GM19351 (cell line): ENCODE measurements at regions not wholly inside any gene's neighbourhood (a gene's known extent, or its start where the extent isn't known, plus 50 kb on each side); places are given as distances from the start of the nearest gene placed in this dataset.
A peak's percentile ranks its signal among the peaks of the same experiment; 100 is the strongest.

Source experiments
- ATAC-seq: cut with Tn5 transposase; IDR thresholded peaks from one replicate; pipeline ENCODE4 v1.9.1; 2021; ENCODE audit warnings: mild to moderate bottlenecking, moderate library complexity; ENCODE audit not compliant: unreplicated experiment

DNA sequence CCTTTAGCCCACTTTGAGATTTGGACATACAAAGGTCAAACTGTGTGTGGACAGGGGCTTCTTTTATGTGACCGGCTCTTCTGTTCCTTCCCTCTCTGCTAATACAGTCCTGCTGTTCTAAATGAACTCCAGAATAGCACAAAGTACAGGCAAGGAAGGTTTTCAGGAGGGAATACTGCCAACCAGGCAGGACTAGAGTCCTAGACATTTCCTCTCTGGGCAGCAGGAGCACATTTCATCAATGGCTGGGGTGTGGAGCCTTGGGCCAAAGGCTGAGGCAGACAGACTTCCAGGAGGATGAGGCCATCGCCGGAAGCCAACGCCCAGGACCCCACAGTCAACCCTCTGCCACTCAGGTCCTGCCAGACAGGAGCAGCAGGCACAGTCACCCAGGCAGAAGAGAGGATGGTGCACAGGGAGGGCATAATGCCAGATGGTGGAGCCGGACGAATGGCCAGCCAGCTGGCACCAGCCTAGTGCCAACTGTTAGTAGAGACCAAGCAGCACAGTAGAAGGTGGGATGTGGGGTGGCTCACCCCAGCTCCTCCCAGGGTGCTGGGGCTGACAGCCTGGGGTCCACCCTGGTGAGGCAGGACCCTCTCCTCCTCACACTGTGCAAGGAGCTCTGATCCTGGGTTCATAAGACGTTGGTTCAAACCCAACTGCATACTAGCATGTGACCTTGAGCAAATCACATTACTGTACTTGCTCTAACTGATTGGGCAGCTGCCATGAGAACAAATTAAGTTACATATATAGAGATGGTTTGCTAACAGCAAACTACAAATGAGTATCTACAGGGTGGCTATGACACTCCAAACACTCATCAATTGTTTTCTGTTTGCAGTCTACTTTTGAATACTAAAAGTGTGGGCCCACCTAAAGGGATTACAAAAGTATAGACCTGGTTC, 410.7 kb downstream of the SIPA1L2 start:
- ATAC-seq, result no peak

DNA sequence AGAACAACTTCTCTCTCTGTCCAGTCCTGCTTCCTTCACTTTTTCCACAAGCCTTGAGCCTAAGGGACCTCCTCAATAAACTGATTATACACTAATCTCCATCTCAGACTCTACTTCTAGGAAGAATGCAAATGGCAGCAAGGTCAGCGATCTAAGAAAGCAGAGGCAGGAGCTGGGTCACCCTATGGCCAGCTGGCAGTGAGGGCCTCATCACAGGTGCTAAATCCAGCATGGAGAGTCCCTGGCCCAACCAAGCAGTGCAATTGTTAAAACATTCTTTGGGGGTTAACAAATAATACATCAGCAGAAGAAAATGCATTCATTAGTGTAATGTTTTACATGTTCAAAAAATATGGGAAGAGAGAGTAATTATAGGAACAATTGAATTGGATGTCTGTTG, 416.0 kb downstream of the SIPA1L2 start:
- ATAC-seq, result no peak

DNA sequence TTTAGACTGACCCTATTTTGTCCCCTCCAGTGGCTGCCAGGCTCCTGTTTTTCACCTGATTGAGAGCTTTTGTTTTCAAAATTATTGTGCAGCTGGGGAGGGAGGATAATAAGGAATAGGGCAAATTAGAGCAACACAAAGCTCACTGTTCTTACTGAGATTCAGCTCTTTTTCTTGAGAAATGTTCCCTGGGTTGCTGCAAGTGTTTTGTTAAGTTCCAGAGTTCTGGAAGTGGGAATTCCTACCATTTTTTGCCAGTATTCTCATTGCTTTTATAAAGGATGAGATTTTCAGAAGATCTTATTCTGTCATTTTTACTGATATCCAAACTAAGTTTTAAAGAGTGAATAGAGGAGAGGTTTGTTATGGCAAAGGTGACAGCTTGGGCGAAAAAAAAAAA, 417.7 kb downstream of the SIPA1L2 start:
- no peak for ATAC-seq

DNA sequence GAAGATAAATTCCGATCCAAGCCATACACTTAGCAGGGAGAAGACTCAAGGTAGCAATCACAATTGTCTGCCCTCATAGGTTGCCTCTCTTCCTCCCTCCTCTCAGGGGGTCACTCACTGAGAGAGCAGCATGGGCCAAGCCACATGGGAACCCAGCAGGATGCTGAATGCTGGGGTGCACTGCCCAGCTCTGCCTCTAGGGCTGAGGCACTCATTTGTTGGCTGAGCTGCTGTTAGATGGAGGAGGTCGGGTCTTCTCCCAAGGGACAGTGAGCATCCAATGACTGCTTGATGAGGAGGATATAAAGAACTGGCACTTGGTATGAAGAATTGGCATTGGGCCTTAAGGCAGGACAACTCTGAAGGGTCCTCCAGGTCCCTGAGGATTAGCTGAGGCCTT, 418.8 kb downstream of the SIPA1L2 start:
- peak; percentile 89 for ATAC-seq

- no peak for ATAC-seq
Observed at GRCh38 chr1:232209357-232209756, 420.6 kb downstream of the SIPA1L2 start.

GRCh38 chr1:232207073-232207866, 422.7 kb downstream of the SIPA1L2 start:
- no peak for ATAC-seq

DNA sequence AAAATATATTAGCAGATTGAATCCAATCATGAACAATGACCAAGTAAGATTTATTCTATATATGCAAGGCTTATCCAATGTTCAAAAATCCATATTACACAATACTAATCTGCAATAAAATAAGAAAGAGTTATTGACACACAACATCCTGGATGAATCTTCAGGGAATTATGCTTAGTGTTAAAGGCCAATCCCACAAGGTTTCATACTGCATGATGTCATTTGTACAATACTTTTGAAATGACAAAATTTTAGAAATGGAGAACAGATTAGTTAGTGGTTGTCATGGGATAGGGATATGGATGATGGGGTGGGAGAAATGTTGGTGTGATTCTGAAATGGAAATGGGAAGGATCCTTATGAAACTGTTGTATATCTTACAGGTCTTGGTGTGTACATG, 425.7 kb downstream of the SIPA1L2 start:
- ATAC-seq, result no peak

DNA sequence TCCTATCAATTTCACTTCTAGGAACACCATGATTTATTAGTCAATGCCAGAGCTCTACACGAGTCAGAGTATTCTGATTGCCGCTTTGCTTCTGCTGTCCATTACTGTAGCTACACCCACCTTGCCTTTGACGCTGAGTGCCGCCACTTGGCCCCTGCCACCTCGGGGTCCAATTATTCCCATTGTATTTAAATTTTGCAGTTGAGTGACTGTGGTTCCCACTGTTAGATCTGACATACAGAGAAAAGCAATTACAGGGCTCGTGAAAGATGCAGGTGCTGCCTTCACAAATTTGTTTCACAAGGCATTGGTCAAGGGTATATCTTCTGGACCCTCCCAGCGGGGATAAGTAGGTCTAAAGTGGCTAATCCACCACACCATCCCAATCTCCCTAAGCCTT, 428.9 kb downstream of the SIPA1L2 start:
- ATAC-seq, result no peak

GRCh38 chr1:232196042-232196441, 433.9 kb downstream of the SIPA1L2 start:
- no peak for ATAC-seq

GRCh38 chr1:232194424-232194823, 435.5 kb downstream of the SIPA1L2 start:
- no peak for ATAC-seq

- no peak for ATAC-seq
Observed at GRCh38 chr1:232193451-232193783, 436.5 kb downstream of the SIPA1L2 start.

GRCh38 chr1:232192781-232193450, 437.0 kb downstream of the SIPA1L2 start:
- ATAC-seq, result no peak

DNA sequence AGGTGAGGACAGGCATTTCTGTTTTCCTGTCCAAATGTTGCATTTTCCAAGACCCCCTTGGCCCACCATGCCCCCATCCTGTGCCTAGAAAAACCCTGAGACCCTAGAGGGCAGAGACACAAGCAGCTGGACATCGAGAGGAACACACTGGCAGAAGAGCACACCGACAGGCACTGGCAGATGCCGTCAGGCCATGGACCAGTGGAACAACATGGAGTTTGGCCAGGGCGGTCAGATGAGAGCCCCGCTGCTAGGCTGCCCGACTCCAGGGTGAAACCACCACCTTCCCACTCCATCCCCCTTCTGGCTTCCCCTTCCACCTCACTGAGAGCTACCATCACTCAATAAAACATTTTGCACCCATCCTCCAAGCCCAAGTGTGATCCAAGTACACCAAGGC, 438.4 kb downstream of the SIPA1L2 start:
- no peak for ATAC-seq

- no peak for ATAC-seq
Observed at GRCh38 chr1:232188318-232188717, 441.6 kb downstream of the SIPA1L2 start.

DNA sequence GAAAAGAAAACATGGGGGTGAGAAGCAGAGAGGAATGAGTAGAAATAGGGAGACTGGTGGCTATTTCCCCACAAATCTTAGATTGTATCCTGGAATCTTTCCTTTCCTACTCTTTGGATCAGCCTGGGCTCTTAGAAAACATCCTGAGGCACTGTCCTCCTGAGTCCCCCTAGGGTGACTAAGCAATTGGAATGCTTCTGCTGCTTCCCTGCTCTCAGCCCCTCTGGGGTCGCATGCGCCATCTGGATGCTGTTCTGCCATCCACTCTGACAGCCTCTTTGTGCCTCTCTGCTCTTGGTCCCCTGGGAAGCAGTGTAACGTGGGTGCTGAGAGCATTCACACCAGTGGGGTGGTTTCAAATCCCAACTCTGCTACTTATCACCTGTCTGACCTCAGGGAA, 443.0 kb downstream of the SIPA1L2 start:
- ATAC-seq, result no peak

GRCh38 chr1:232184561-232185530, 445.1 kb downstream of the SIPA1L2 start:
- ATAC-seq, result no peak

DNA sequence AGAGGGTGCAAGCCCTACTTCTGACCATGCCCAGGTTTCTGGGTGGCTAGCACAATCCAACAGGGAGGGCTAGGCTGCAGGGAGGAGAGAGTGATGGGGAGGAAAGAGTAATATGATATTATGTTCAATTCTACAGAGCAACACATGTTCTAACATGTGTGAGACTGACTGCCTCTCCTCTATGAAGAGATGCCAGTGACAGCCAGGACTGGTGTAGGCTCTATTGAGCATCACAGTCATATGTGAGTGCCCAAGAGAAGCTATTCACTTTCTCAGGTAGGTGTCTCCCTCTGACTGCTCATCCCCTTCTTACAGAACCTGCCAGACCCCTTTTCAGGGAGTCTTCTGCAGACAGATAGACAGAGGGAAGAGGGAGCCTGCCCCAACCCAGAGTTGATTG, 446.1 kb downstream of the SIPA1L2 start:
- ATAC-seq, result no peak

- ATAC-seq, result no peak
Observed at GRCh38 chr1:232183266-232183800, 446.6 kb downstream of the SIPA1L2 start.

DNA sequence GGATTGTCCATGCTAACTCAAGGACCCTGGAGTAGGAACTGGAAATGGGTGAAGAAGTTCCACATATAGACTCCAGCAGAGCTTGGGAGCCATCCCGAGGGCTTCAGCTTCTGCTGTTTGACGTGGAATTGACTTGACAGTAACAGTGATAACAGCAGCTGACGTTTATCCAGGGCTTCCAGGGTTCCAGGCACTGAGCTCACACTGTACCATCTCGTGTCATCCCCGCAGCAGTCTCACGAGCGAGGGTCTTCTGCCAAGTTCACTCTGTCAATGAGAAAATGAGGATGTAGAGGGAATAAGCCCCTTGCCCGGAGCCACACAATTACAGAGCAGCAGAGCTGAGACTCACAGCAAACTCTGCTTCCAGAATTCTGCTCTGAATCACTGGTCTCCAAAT, 447.7 kb downstream of the SIPA1L2 start:
- no peak for ATAC-seq

DNA sequence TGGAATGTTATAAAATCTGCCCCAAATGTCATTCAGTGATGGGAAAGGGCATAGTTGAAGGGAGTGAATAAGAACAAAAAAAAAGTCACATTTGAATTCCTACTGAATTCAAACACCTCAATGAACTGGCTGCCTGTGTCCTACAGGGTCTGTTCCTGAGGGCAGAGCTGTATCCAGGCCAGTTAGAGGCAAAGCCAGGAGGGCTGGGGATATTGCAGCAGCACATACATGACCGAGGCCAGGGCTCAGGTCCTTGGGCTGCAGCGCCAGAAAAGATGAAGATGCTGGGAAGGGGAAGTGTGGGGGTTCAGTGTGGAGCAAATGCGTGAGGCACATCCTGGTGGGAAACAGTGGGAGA, 449.2 kb downstream of the SIPA1L2 start:
- no peak for ATAC-seq
